Mesenchymal stem cell (in vitro differentiated cells and primary cell): ENCODE measurements at regions not wholly inside any gene's neighbourhood (a gene's known extent, or its start where the extent isn't known, plus 50 kb on each side); places are given as distances from the start of the nearest gene placed in this dataset.

Source experiments
- DNase-seq: peaks from one replicate; pipeline ENCODE4 v3.0.0-alpha.2; 2013
- H2AFZ ChIP-seq: one replicate; pipeline ENCODE4 v1.6.1; 2013; ENCODE audit warnings: low read depth, mild to moderate bottlenecking, control low read depth, inconsistent platforms, low read length, moderate library complexity
- H2AK5ac ChIP-seq: 2 replicates; pipeline ENCODE4 v1.6.1; 2013; ENCODE audit warnings: low read length, moderate library complexity, mild to moderate bottlenecking, inconsistent platforms; ENCODE audit not compliant: severe bottlenecking
- H2BK120ac ChIP-seq: one replicate; pipeline ENCODE4 v1.6.1; 2013; ENCODE audit warnings: low read depth, mild to moderate bottlenecking, inconsistent platforms, low read length, moderate library complexity
- H2BK12ac ChIP-seq, 2 experiments: one replicate each; pipeline ENCODE4 v1.6.1; 2013; ENCODE audit warnings: inconsistent platforms in 2 of 2, low read length in 2 of 2, mild to moderate bottlenecking in 2 of 2, moderate library complexity in 2 of 2, control low read depth in 1 of 2
- H2BK15ac ChIP-seq: one replicate; pipeline ENCODE4 v1.6.1; 2013; ENCODE audit warnings: mild to moderate bottlenecking, low read depth, inconsistent platforms; ENCODE audit not compliant: poor library complexity, severe bottlenecking
- H2BK5ac ChIP-seq: 2 replicates; pipeline ENCODE4 v1.6.1; 2013; ENCODE audit warnings: low read depth, mild to moderate bottlenecking, low read length, control low read depth, inconsistent platforms; ENCODE audit not compliant: poor library complexity, severe bottlenecking
- H3K14ac ChIP-seq, 2 experiments: one replicate each; pipeline ENCODE4 v1.6.1; 2013; ENCODE audit warnings: inconsistent platforms in 2 of 2, low read length in 2 of 2, control low read depth in 1 of 2, mild to moderate bottlenecking in 1 of 2, moderate library complexity in 1 of 2
- H3K18ac ChIP-seq, 2 experiments: one replicate each; pipeline ENCODE4 v1.6.1; 2013; ENCODE audit warnings: inconsistent platforms in 2 of 2, low read length in 2 of 2, control low read depth in 1 of 2, low read depth in 1 of 2, mild to moderate bottlenecking in 1 of 2
- H3K23ac ChIP-seq, 2 experiments: one replicate each; pipeline ENCODE4 v1.6.1; 2013; ENCODE audit warnings: inconsistent platforms in 2 of 2, low read length in 2 of 2, mild to moderate bottlenecking in 2 of 2, moderate library complexity in 2 of 2, control low read depth in 1 of 2
- H3K27ac ChIP-seq: 2 replicates; pipeline ENCODE4 v1.5.1; 2013; ENCODE audit warnings: mild to moderate bottlenecking, moderate library complexity, low read length, control low read depth, inconsistent platforms; ENCODE audit not compliant: poor library complexity, severe bottlenecking
- H3K27me3 ChIP-seq, 2 experiments: 2 replicates each; pipeline versions ENCODE4 v1.6.1 to v1.7.0; 2013; ENCODE audit warnings: low read length in 2 of 2, mild to moderate bottlenecking in 2 of 2, moderate library complexity in 2 of 2, control low read depth in 1 of 2, inconsistent platforms in 1 of 2; ENCODE audit not compliant: control insufficient read depth in 1 of 2, insufficient read depth in 1 of 2
- H3K36me3 ChIP-seq, 2 experiments: 2 replicates each; pipeline versions ENCODE4 v1.6.1 to v1.7.0; 2013; ENCODE audit warnings: low read length in 2 of 2, control low read depth in 1 of 2, inconsistent platforms in 1 of 2, low read depth in 1 of 2, mild to moderate bottlenecking in 1 of 2; ENCODE audit not compliant: insufficient read depth in 2 of 2, control insufficient read depth in 1 of 2
- H3K4ac ChIP-seq, 2 experiments: one replicate each; pipeline ENCODE4 v1.6.1; 2013; ENCODE audit warnings: inconsistent platforms in 2 of 2, low read length in 2 of 2, mild to moderate bottlenecking in 2 of 2, moderate library complexity in 2 of 2, control low read depth in 1 of 2, low read depth in 1 of 2
- H3K4me1 ChIP-seq: 2 replicates; pipeline ENCODE4 v1.6.1; 2013; ENCODE audit warnings: low read depth, low read length, control low read depth; ENCODE audit not compliant: control insufficient read depth, insufficient read depth
- H3K4me2 ChIP-seq: 2 replicates; pipeline ENCODE4 v1.6.1; 2013; ENCODE audit warnings: low read length, mild to moderate bottlenecking, inconsistent platforms; ENCODE audit not compliant: poor library complexity, severe bottlenecking
- H3K4me3 ChIP-seq, 2 experiments: 2 replicates each; pipeline versions ENCODE4 v1.5.1 to v1.7.0; 2013; ENCODE audit warnings: low read length in 2 of 2, mild to moderate bottlenecking in 2 of 2, control low read depth in 1 of 2, low read depth in 1 of 2; ENCODE audit not compliant: insufficient read depth in 1 of 2
- H3K79me1 ChIP-seq: replicated peaks from 2 replicates; pipeline ENCODE4 v1.6.1; 2013; ENCODE audit warnings: mild to moderate bottlenecking, control low read depth, low read length, inconsistent platforms; ENCODE audit not compliant: poor library complexity, severe bottlenecking
- H3K9ac ChIP-seq: 2 replicates; pipeline ENCODE4 v1.7.0; 2013; ENCODE audit warnings: mild to moderate bottlenecking, low read length, moderate library complexity
- H3K9me3 ChIP-seq: 2 replicates; pipeline ENCODE4 v1.7.0; 2013; ENCODE audit warnings: mild to moderate bottlenecking, low read length; ENCODE audit not compliant: control insufficient read depth
- H4K8ac ChIP-seq: one replicate; pipeline ENCODE4 v1.6.1; 2013; ENCODE audit warnings: inconsistent platforms, mild to moderate bottlenecking, low read length, moderate library complexity
- H4K91ac ChIP-seq: one replicate; pipeline ENCODE4 v1.6.1; 2013; ENCODE audit warnings: mild to moderate bottlenecking, low read length, inconsistent platforms
- WGBS: methylation state at CpG from one replicate; pipeline ENCODE4 v1.1.7; 2013; ENCODE audit warnings: mixed read lengths; 5-methylcytosine and 5-hydroxymethylcytosine counted together

GRCh38 chr2:104236491-104236890 is 617.4 kb upstream of the POU3F3 start:
- H3K9ac ChIP-seq = no peak overlapping the region
- 84% methylated on average over 4 of the region's 5 CpGs for WGBS
- no peak overlapping the region for H2BK5ac ChIP-seq
- no peak overlapping the region for H3K23ac ChIP-seq
- H4K8ac ChIP-seq = no peak overlapping the region
- H3K9me3 ChIP-seq = peaks cover 32% of the 10 kb centered on the region
- H3K18ac ChIP-seq = no peak overlapping the region
- no peak overlapping the region for H2BK120ac ChIP-seq
- H2BK15ac ChIP-seq = no peak overlapping the region
- no peak for DNase-seq
- H3K79me1 ChIP-seq = no peaks in the 10 kb centered on the region
- H3K4me2 ChIP-seq = no peak overlapping the region
- no peak overlapping the region for H3K14ac ChIP-seq
- no peak overlapping the region for H4K91ac ChIP-seq
- no peak overlapping the region for H3K4me3 ChIP-seq
- H3K36me3 ChIP-seq = no peaks in the 10 kb centered on the region
- no peak overlapping the region for H2AK5ac ChIP-seq
- H2BK12ac ChIP-seq = no peak overlapping the region
- H3K27ac ChIP-seq = no peak overlapping the region
- H2AFZ ChIP-seq = no peak overlapping the region
- no peak overlapping the region for H3K4ac ChIP-seq
- H3K4me1 ChIP-seq = no peaks in the 10 kb centered on the region
- no peaks in the 10 kb centered on the region for H3K27me3 ChIP-seq

DNA sequence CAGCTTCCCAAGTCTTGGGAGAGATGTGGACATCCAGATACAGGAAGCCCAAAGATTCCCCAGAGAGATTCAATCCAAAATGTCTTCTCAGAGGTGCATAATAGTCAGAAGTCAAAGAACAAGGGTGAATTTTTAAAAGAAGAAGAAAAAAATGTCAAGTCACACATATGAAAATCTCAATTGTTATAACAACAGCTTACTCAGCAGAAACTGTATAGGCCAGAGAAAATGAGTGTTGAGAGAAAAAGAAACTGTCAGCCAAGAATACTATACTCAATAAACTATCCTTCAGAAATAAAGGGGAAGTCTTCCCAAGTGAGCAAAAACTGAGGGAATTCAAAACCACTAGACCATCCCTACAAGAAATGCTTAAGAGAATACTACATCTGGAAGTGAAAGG is 612.9 kb upstream of the POU3F3 start:
- no peaks in the 10 kb centered on the region for H3K27me3 ChIP-seq
- H3K4ac ChIP-seq = no peak overlapping the region
- no peak overlapping the region for H4K8ac ChIP-seq
- H3K18ac ChIP-seq = no peak overlapping the region
- H2AK5ac ChIP-seq = no peak overlapping the region
- H3K9ac ChIP-seq = no peak overlapping the region
- peaks cover 45% of the 10 kb centered on the region for H3K9me3 ChIP-seq
- no peaks in the 10 kb centered on the region for H3K36me3 ChIP-seq
- no peak overlapping the region for H2BK5ac ChIP-seq
- no peaks in the 10 kb centered on the region for H3K4me1 ChIP-seq
- no peak overlapping the region for H2BK120ac ChIP-seq
- DNase-seq = no peak
- H3K4me3 ChIP-seq = no peak overlapping the region
- no peak overlapping the region for H2AFZ ChIP-seq
- H3K23ac ChIP-seq = no peak overlapping the region
- H3K27ac ChIP-seq = no peak overlapping the region
- no peak overlapping the region for H3K14ac ChIP-seq
- H3K4me2 ChIP-seq = no peak overlapping the region
- H2BK15ac ChIP-seq = no peak overlapping the region
- H4K91ac ChIP-seq = no peak overlapping the region
- no peaks in the 10 kb centered on the region for H3K79me1 ChIP-seq
- no peak overlapping the region for H2BK12ac ChIP-seq

GRCh38 chr2:104249629-104250028 is 604.3 kb upstream of the POU3F3 start:
- H2AFZ ChIP-seq = no peak overlapping the region
- no peak overlapping the region for H3K23ac ChIP-seq
- no peak overlapping the region for H3K14ac ChIP-seq
- H3K36me3 ChIP-seq = no peaks in the 10 kb centered on the region
- H3K79me1 ChIP-seq = no peaks in the 10 kb centered on the region
- H3K27ac ChIP-seq = no peak overlapping the region
- H3K4ac ChIP-seq = no peak overlapping the region
- H3K9ac ChIP-seq = no peak overlapping the region
- no peak overlapping the region for H2BK120ac ChIP-seq
- H3K18ac ChIP-seq = no peak overlapping the region
- no peaks in the 10 kb centered on the region for H3K4me1 ChIP-seq
- no peak overlapping the region for H4K91ac ChIP-seq
- no peak overlapping the region for H2BK15ac ChIP-seq
- WGBS = 63% methylated on average over 4 of the region's 4 CpGs
- H3K4me3 ChIP-seq = no peak overlapping the region
- H2AK5ac ChIP-seq = no peak overlapping the region
- H4K8ac ChIP-seq = no peak overlapping the region
- H3K9me3 ChIP-seq = peaks cover 13% of the 10 kb centered on the region
- no peak overlapping the region for H2BK12ac ChIP-seq
- H3K27me3 ChIP-seq = no peaks in the 10 kb centered on the region
- no peak for DNase-seq
- no peak overlapping the region for H2BK5ac ChIP-seq
- H3K4me2 ChIP-seq = no peak overlapping the region

DNA sequence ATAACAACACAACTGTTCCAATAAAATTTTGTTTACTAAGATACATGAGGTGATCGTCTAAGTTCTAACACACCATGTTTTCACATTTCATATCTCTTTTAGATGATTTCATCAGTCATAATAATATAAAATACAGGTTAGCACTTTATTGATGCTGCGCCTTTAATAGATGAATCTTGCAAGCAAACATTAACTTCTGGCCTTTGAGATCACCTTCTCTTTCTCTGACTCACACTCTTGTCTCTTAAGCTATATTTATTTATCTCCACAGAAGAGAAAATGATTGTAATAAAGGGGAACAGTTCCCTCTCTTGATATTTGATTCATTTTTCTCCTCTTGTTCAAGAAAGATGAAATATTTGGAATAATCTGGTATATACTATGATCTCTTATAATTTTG is 603.3 kb upstream of the POU3F3 start:
- no peak overlapping the region for H3K4me2 ChIP-seq
- H4K8ac ChIP-seq = no peak overlapping the region
- H3K18ac ChIP-seq = no peak overlapping the region
- no peak overlapping the region for H3K27ac ChIP-seq
- no peak overlapping the region for H2AK5ac ChIP-seq
- WGBS = 100% methylated on average over 1 of the region's 2 CpGs
- no peaks in the 10 kb centered on the region for H3K79me1 ChIP-seq
- H3K23ac ChIP-seq = no peak overlapping the region
- H3K27me3 ChIP-seq = no peaks in the 10 kb centered on the region
- H2BK15ac ChIP-seq = no peak overlapping the region
- no peak overlapping the region for H2AFZ ChIP-seq
- H3K9me3 ChIP-seq = peaks cover 11% of the 10 kb centered on the region
- DNase-seq = no peak
- no peak overlapping the region for H3K9ac ChIP-seq
- no peak overlapping the region for H3K4ac ChIP-seq
- H3K36me3 ChIP-seq = no peaks in the 10 kb centered on the region
- H2BK12ac ChIP-seq = no peak overlapping the region
- no peak overlapping the region for H2BK5ac ChIP-seq
- H2BK120ac ChIP-seq = no peak overlapping the region
- no peak overlapping the region for H4K91ac ChIP-seq
- H3K4me1 ChIP-seq = no peaks in the 10 kb centered on the region
- no peak overlapping the region for H3K14ac ChIP-seq
- no peak overlapping the region for H3K4me3 ChIP-seq
